Lower lobe of right lung (tissue), 2 donors: ENCODE measurements at regions not wholly inside any gene's neighbourhood (a gene's known extent, or its start where the extent isn't known, plus 50 kb on each side); places are given as distances from the start of the nearest gene placed in this dataset.

Experiments
- ATAC-seq, 2 donors: fragments of 200-7000 bp; cut with Tn5 transposase; one replicate each; pipeline ENCODE4 v1.9.1; 2020 to 2022; ENCODE audit warnings: mild to moderate bottlenecking in 2 of 2, moderate library complexity in 2 of 2
- DNase-seq: peaks from one replicate; pipeline ENCODE4 v3.0.0-alpha.2; 2020
- H3K27ac ChIP-seq: fragments of 200-600 bp; one replicate; pipeline ENCODE4 v1.8.0; 2022
- H3K27me3 ChIP-seq: fragments of 200-600 bp; one replicate; pipeline ENCODE4 v1.8.0; 2022; ENCODE audit warnings: low read depth
- H3K36me3 ChIP-seq: fragments of 200-600 bp; one replicate; pipeline ENCODE4 v1.8.0; 2022; ENCODE audit warnings: mild to moderate bottlenecking
- H3K4me1 ChIP-seq: fragments of 200-600 bp; one replicate; pipeline ENCODE4 v1.8.0; 2022
- H3K4me3 ChIP-seq: fragments of 200-600 bp; one replicate; pipeline ENCODE4 v1.8.0; 2022; ENCODE audit warnings: mild to moderate bottlenecking
- H3K9me3 ChIP-seq: fragments of 200-600 bp; one replicate; pipeline ENCODE4 v1.8.0; 2022
- intact Hi-C: fragments of 100-400 bp; cut with DNase I; formaldehyde crosslinking; loops from one replicate; pipeline ENCODE4 v1.11.0; 2022
- TF ChIP-seq, protein P1 (sequence below): fragments of 200-600 bp; IDR thresholded peaks from one replicate; pipeline ENCODE4 v1.8.0; 2022; ENCODE audit warnings: antibody characterized with exemption, mild to moderate bottlenecking
- donor health status: DM: no; HTN: yes; CAD: no; lungs with severe emphysema.

DNA sequence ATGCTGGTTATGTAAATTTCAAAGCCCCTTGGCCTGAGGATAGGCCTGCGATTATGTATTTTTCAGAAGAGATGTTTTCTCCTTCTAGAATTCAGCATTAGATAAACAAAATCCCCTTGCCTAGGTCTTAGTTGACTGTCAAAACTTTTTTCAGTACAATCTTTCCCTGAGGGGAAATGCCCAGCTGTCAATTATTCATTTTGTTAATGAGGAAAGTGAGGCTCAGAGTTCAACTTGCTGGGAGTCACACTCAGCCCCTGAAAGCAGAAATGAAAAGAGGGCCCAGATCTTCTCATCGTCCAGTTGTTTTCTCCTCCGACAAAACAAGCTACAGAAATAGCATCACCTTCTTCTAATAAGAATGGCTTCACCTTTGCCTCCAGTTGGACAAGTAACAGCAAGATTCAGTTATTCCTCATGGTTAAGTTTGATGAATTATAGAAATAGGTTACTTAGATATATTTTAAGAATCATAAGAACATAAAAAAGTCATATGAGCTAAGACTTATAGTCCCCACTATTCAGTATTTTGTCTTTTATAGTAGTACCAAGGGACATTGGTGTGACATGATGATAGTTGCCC lies 627.1 kb upstream of the WWC1 start:
- Histone ChIP-seq H3K27ac (no peak overlapping the region), H3K4me3 (no peak overlapping the region), H3K4me1 (no peaks in the 10 kb centered on the region), H3K9me3 (no peaks in the 10 kb centered on the region), H3K36me3 (no peaks in the 10 kb centered on the region), H3K27me3 (no peaks in the 10 kb centered on the region)
- no peak for ATAC-seq
- intact Hi-C loops, result no loop called here
- no peak for DNase-seq
- TF ChIP-seq, protein P1, sequence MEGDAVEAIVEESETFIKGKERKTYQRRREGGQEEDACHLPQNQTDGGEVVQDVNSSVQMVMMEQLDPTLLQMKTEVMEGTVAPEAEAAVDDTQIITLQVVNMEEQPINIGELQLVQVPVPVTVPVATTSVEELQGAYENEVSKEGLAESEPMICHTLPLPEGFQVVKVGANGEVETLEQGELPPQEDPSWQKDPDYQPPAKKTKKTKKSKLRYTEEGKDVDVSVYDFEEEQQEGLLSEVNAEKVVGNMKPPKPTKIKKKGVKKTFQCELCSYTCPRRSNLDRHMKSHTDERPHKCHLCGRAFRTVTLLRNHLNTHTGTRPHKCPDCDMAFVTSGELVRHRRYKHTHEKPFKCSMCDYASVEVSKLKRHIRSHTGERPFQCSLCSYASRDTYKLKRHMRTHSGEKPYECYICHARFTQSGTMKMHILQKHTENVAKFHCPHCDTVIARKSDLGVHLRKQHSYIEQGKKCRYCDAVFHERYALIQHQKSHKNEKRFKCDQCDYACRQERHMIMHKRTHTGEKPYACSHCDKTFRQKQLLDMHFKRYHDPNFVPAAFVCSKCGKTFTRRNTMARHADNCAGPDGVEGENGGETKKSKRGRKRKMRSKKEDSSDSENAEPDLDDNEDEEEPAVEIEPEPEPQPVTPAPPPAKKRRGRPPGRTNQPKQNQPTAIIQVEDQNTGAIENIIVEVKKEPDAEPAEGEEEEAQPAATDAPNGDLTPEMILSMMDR, result no peak

- Histone ChIP-seq H3K4me3 (no peak overlapping the region), H3K36me3 (no peaks in the 10 kb centered on the region), H3K27ac (no peak overlapping the region), H3K4me1 (no peaks in the 10 kb centered on the region), H3K9me3 (no peaks in the 10 kb centered on the region), H3K27me3 (no peaks in the 10 kb centered on the region)
- ATAC-seq, result no peak
- intact Hi-C loops, result no loop called here
- DNase-seq, result no peak
- TF ChIP-seq, protein P1, result no peak
Measured at GRCh38 chr5:167665841-167666375, 625.5 kb upstream of the WWC1 start.

GRCh38 chr5:167671176-167671575 lies 620.3 kb upstream of the WWC1 start:
- Histone ChIP-seq H3K36me3 (no peaks in the 10 kb centered on the region), H3K4me1 (no peaks in the 10 kb centered on the region), H3K27me3 (no peaks in the 10 kb centered on the region), H3K27ac (no peak overlapping the region), H3K9me3 (peaks cover 4% of the 10 kb centered on the region), H3K4me3 (no peak overlapping the region)
- ATAC-seq (no peak), DNase-seq (no peak)
- TF ChIP-seq, protein P1, result no peak
- intact Hi-C loops, result no loop called here

- no peaks in the 10 kb centered on the region for H3K27me3 ChIP-seq
- no peak for ATAC-seq
Measured at GRCh38 chr5:167673942-167674341, 617.5 kb upstream of the WWC1 start.

GRCh38 chr5:167678481-167678880 lies 613.0 kb upstream of the WWC1 start:
- H3K4me1 ChIP-seq, result no peaks in the 10 kb centered on the region
- H3K27ac ChIP-seq, result no peak overlapping the region
- TF ChIP-seq, protein P1, result no peak
- intact Hi-C loops, result no loop called here
- peaks cover 8% of the 10 kb centered on the region for H3K9me3 ChIP-seq
- ATAC-seq, result no peak
- no peaks in the 10 kb centered on the region for H3K27me3 ChIP-seq
- no peak for DNase-seq
- H3K36me3 ChIP-seq, result no peaks in the 10 kb centered on the region
- no peak overlapping the region for H3K4me3 ChIP-seq

More at GRCh38 chr5:167673942-167674341, 617.5 kb upstream of the WWC1 start:
- intact Hi-C loops, result no loop called here
- DNase-seq, result no peak
- Histone ChIP-seq H3K4me3 (no peak overlapping the region), H3K4me1 (no peaks in the 10 kb centered on the region), H3K27ac (no peak overlapping the region), H3K9me3 (peaks cover 8% of the 10 kb centered on the region), H3K36me3 (no peaks in the 10 kb centered on the region)
- TF ChIP-seq, protein P1, result no peak
